B cell (primary cell): ENCODE measurements at regions not wholly inside any gene's neighbourhood (a gene's known extent, or its start where the extent isn't known, plus 50 kb on each side); places are given as distances from the start of the nearest gene placed in this dataset.

Source experiments
- ATAC-seq: fragments of 200-7000 bp; cut with Tn5 transposase; one replicate; pipeline ENCODE4 v1.10.0; 2021; ENCODE audit warnings: low read depth, mild to moderate bottlenecking, moderate number of reproducible peaks, moderate library complexity
- CTCF ChIA-PET: fragments of 350-600 bp; sonication (Branson Sonifier 250); formaldehyde crosslinking; loops from one replicate; lab custom pipeline; 2021; ENCODE audit warnings: antibody characterized with exemption, inconsistent platforms; lab: Charles Lee
- POLR2A ChIA-PET: fragments of 350-600 bp; sonication (Branson Sonifier 250); formaldehyde crosslinking; loops from one replicate; lab custom pipeline; 2021; ENCODE audit warnings: antibody characterized with exemption; lab: Charles Lee
- DNase-seq: peaks from one replicate; pipeline ENCODE4 v3.0.0; 2013
- H2AFZ ChIP-seq: 2 replicates; pipeline ENCODE4 v1.6.1; 2012; ENCODE audit warnings: mild to moderate bottlenecking, low read depth, low read length; ENCODE audit not compliant: insufficient read depth, poor library complexity, severe bottlenecking
- H3K27ac ChIP-seq, 2 donors: 1 replicate in 1 of 2; 2 replicates in 1 of 2; pipeline ENCODE4 v1.5.1; 2012 to 2013; ENCODE audit warnings: low read length in 2 of 2, mild to moderate bottlenecking in 2 of 2, moderate library complexity in 1 of 2
- H3K27me3 ChIP-seq, 4 experiments: fragments of 200-600 bp in 1 of 4; sonication (generic) in 1 of 4; replicated peaks in 1 of 4; 1 replicate in 2 of 4; 2 replicates in 2 of 4; pipeline versions ENCODE4 v1.6.1 to v1.7.0; 2013 to 2016; ENCODE audit warnings: low read length in 3 of 4, mild to moderate bottlenecking in 2 of 4, mixed read lengths in 1 of 4, moderate library complexity in 1 of 4; ENCODE audit not compliant: insufficient read depth in 4 of 4, control insufficient read depth in 3 of 4; ENCODE audit errors: control extremely low read depth in 1 of 4
- H3K36me3 ChIP-seq, 2 experiments: replicated peaks in 1 of 2; 1 replicate in 1 of 2; 2 replicates in 1 of 2; pipeline versions ENCODE4 v1.6.1 to v1.7.1; 2013; ENCODE audit warnings: low read length in 1 of 2; ENCODE audit not compliant: insufficient read depth in 2 of 2, control insufficient read depth in 1 of 2; ENCODE audit errors: control extremely low read depth in 1 of 2, extremely low read depth in 1 of 2
- H3K4me1 ChIP-seq, 2 donors: fragments of 200-600 bp in 1 of 2; sonication (generic) in 1 of 2; 1 replicate in 1 of 2; 2 replicates in 1 of 2; pipeline versions ENCODE4 v1.5.1 to v1.6.1; 2013 to 2017; ENCODE audit warnings: low read length in 2 of 2; ENCODE audit not compliant: control insufficient read depth in 2 of 2, insufficient read depth in 2 of 2
- H3K4me2 ChIP-seq: replicated peaks from 2 replicates; pipeline ENCODE3; 2012; ENCODE audit warnings: mild to moderate bottlenecking, low read depth, low read length; ENCODE audit not compliant: poor library complexity, severe bottlenecking
- H3K4me3 ChIP-seq, 5 experiments: fragments of 200-600 bp in 1 of 5; sonication (generic) in 1 of 5; 1 replicate in 3 of 5; 2 replicates in 2 of 5; pipeline versions ENCODE4 v1.5.1 to v1.7.0; 2011 to 2016; ENCODE audit warnings: low read length in 4 of 5, mild to moderate bottlenecking in 4 of 5, low read depth in 2 of 5, control low read depth in 1 of 5, moderate library complexity in 1 of 5; ENCODE audit not compliant: insufficient read depth in 1 of 5; ENCODE audit errors: control extremely low read depth in 1 of 5, extremely low read depth in 1 of 5
- H3K79me2 ChIP-seq: fragments of 200-600 bp; sonication (generic); one replicate; pipeline ENCODE4 v1.6.0; 2016; ENCODE audit warnings: low read length; ENCODE audit not compliant: control insufficient read depth, insufficient read depth
- H3K9ac ChIP-seq: fragments of 200-600 bp; sonication (generic); 2 replicates; pipeline ENCODE4 v1.6.1; 2017; ENCODE audit warnings: mild to moderate bottlenecking, low read length, moderate library complexity
- H3K9me3 ChIP-seq, 3 donors: one replicate each; pipeline versions ENCODE4 v1.6.1 to v1.7.1; 2013; ENCODE audit warnings: low read length in 2 of 3; ENCODE audit not compliant: control insufficient read depth in 2 of 3, insufficient read depth in 1 of 3; ENCODE audit errors: control extremely low read depth in 1 of 3
- H4K20me1 ChIP-seq: 2 replicates; pipeline ENCODE4 v1.6.0; 2012; ENCODE audit warnings: mild to moderate bottlenecking, low read length; ENCODE audit not compliant: insufficient read depth, control insufficient read depth, poor library complexity, severe bottlenecking
- H3K27ac Mint-ChIP-seq: one replicate; pipeline ENCODE4 v1.8.0; 2021; ENCODE audit warnings: mixed read lengths
- H3K27me3 Mint-ChIP-seq: one replicate; pipeline ENCODE4 v1.8.0; 2021; ENCODE audit warnings: mixed read lengths
- H3K4me1 Mint-ChIP-seq: one replicate; pipeline ENCODE4 v1.8.0; 2021; ENCODE audit warnings: mixed read lengths
- H3K4me3 Mint-ChIP-seq: one replicate; pipeline ENCODE4 v1.8.0; 2021; ENCODE audit warnings: mixed read lengths
- H3K9me3 Mint-ChIP-seq: one replicate; pipeline ENCODE4 v1.8.0; 2022; ENCODE audit warnings: mixed read lengths; ENCODE audit not compliant: insufficient read depth
- CTCF ChIP-seq: fragments of 200-600 bp; IDR thresholded peaks from one replicate; pipeline ENCODE4 v1.8.0; 2022; ENCODE audit warnings: antibody characterized with exemption, mild to moderate bottlenecking
- EZH2 ChIP-seq: IDR thresholded peaks from 2 replicates; pipeline ENCODE4 v1.6.1; 2012; ENCODE audit warnings: borderline replicate concordance, low read depth, mild to moderate bottlenecking, moderate library complexity, low read length; ENCODE audit not compliant: insufficient read depth, poor library complexity, severe bottlenecking
- WGBS: methylation state at CpG from one replicate; pipeline ENCODE4 v1.1.5; 2013; ENCODE audit warnings: missing lambda C conversion rate; ENCODE audit not compliant: insufficient coverage; 5-methylcytosine and 5-hydroxymethylcytosine counted together
- intact Hi-C: fragments of 100-400 bp; cut with micrococcal nuclease; formaldehyde crosslinking; loops from one replicate; pipeline ENCODE4 v1.10.0; 2022

- WGBS: 40% methylated on average over 1 of the region's 4 CpGs
- POLR2A ChIA-PET: no interaction called here
- Histone ChIP-seq H3K9ac (no peak overlapping the region), H3K27me3 (no peaks in the 10 kb centered on the region), H4K20me1 (no peaks in the 10 kb centered on the region), H3K79me2 (no peaks in the 10 kb centered on the region), H3K4me1 (no peaks in the 10 kb centered on the region), H3K27ac (no peak overlapping the region), H3K4me2 (no peak overlapping the region), H3K9me3 (peaks cover 0 to 4% (median 0%) of the 10 kb centered on the region in 3 donors), H3K4me3 (no peak overlapping the region), H2AFZ (no peak overlapping the region), H3K36me3 (no peaks in the 10 kb centered on the region)
- CTCF ChIA-PET: no interaction called here
- Mint-ChIP-seq H3K4me1 (no peaks in the 10 kb centered on the region), H3K27ac (no peak overlapping the region), H3K27me3 (no peaks in the 10 kb centered on the region), H3K4me3 (no peak overlapping the region), H3K9me3 (no peaks in the 10 kb centered on the region)
- DNase-seq: no peak
- intact Hi-C loops: no loop called here
- TF ChIP-seq CTCF (no peak), EZH2 (no peak)
- ATAC-seq: no peak
These were observed 261.2 kb downstream of the SHOX2 start for GRCh38 chr3:157844800-157845565.

- CTCF ChIA-PET: no interaction called here
- H3K27me3 Mint-ChIP-seq: no peaks in the 10 kb centered on the region
- intact Hi-C loops: no loop called here
- no peaks in the 10 kb centered on the region for H4K20me1 ChIP-seq
- POLR2A ChIA-PET: no interaction called here
- no peaks in the 10 kb centered on the region for H3K9me3 Mint-ChIP-seq
- no peaks in the 10 kb centered on the region for H3K36me3 ChIP-seq
- no peak overlapping the region for H3K27ac ChIP-seq
- H3K27ac Mint-ChIP-seq: no peak overlapping the region
- H2AFZ ChIP-seq: no peak overlapping the region
- no peaks in the 10 kb centered on the region for H3K79me2 ChIP-seq
- H3K4me2 ChIP-seq: no peak overlapping the region
- peaks cover 0 to 4% (median 0%) of the 10 kb centered on the region in 3 donors for H3K9me3 ChIP-seq
- ATAC-seq (no peak), DNase-seq (no peak)
- no peak overlapping the region for H3K4me3 ChIP-seq
- TF ChIP-seq EZH2: no peak
- H3K4me1 Mint-ChIP-seq: no peaks in the 10 kb centered on the region
- H3K9ac ChIP-seq: no peak overlapping the region
- no peak overlapping the region for H3K4me3 Mint-ChIP-seq
- H3K4me1 ChIP-seq: no peaks in the 10 kb centered on the region
- H3K27me3 ChIP-seq: no peaks in the 10 kb centered on the region
- no CpG with 5 or more reads among the region's 3 CpGs for WGBS
These were observed 262.0 kb downstream of the SHOX2 start for GRCh38 chr3:157844216-157844615.
